ENCODE measurements at regions not wholly inside any gene's neighbourhood (a gene's known extent, or its start where the extent isn't known, plus 50 kb on each side); places are given as distances from the start of the nearest gene placed in this dataset.

GRCh38 chr7:155864991-155865690, 52.9 kb upstream of the SHH start:
- in situ Hi-C loops (cut with HindIII; ENCODE audit: low pct_ligation_motif_present, low sequenced_read_pairs) = no loop called here
- TF ChIP-seq CTCF (IDR thresholded peaks at IDR 0.05; ENCODE audit: low read depth, low read length, missing control alignments) = no peak
- no peak for DNase-seq
- peaks cover 4% of the 10 kb centered on the region for H3K27me3 ChIP-seq (replicated peaks)
- no peaks in the 10 kb centered on the region for H3K36me3 ChIP-seq (replicated peaks)
- H3K27ac ChIP-seq = no peak overlapping the region
- H3K4me3 ChIP-seq (ENCODE audit: low read depth, low read length) = no peak overlapping the region

- H3K36me3 ChIP-seq (replicated peaks) = no peaks in the 10 kb centered on the region
- H3K27me3 ChIP-seq (replicated peaks) = peaks cover 4% of the 10 kb centered on the region
- H3K27ac ChIP-seq = no peak overlapping the region
- no peak overlapping the region for H3K4me3 ChIP-seq (ENCODE audit: low read depth, low read length)
- in situ Hi-C loops (cut with HindIII; ENCODE audit: low pct_ligation_motif_present, low sequenced_read_pairs) = no loop called here
- DNase-seq = no peak
- TF ChIP-seq CTCF (IDR thresholded peaks at IDR 0.05; ENCODE audit: low read depth, low read length, missing control alignments) = no peak
Observed at GRCh38 chr7:155864271-155864985, 52.2 kb upstream of the SHH start.

- no peak for DNase-seq
- no peaks in the 10 kb centered on the region for H3K36me3 ChIP-seq (replicated peaks)
- H3K27ac ChIP-seq = no peak overlapping the region
- no peak for TF ChIP-seq CTCF (IDR thresholded peaks at IDR 0.05; ENCODE audit: low read depth, low read length, missing control alignments)
- peaks cover 4% of the 10 kb centered on the region for H3K27me3 ChIP-seq (replicated peaks)
- in situ Hi-C loops (cut with HindIII; ENCODE audit: low pct_ligation_motif_present, low sequenced_read_pairs) = no loop called here
- H3K4me3 ChIP-seq (ENCODE audit: low read depth, low read length) = no peak overlapping the region
Observed at GRCh38 chr7:155863721-155864151, 51.5 kb upstream of the SHH start.

GRCh38 chr7:155862123-155862892, 50.0 kb upstream of the SHH start:
- in situ Hi-C loops (cut with HindIII; ENCODE audit: low pct_ligation_motif_present, low sequenced_read_pairs) = no loop called here
- Histone ChIP-seq H3K36me3 (replicated peaks) (no peaks in the 10 kb centered on the region), H3K27me3 (replicated peaks) (peaks cover 4% of the 10 kb centered on the region), H3K4me3 (ENCODE audit: low read depth, low read length) (no peak overlapping the region), H3K27ac (no peak overlapping the region)
- no peak for DNase-seq
- TF ChIP-seq CTCF (IDR thresholded peaks at IDR 0.05; ENCODE audit: low read depth, low read length, missing control alignments) = peak; percentile 60

Measured in brain microvascular endothelial cell (primary cell).